Fibroblast of the aortic adventitia (primary cell): ENCODE measurements at regions not wholly inside any gene's neighbourhood (a gene's known extent, or its start where the extent isn't known, plus 50 kb on each side); places are given as distances from the start of the nearest gene placed in this dataset.
"Not testable (repeated sequence)": the region's sequence is repeated elsewhere in the genome, so short reads cannot be mapped to it uniquely, and the experiment has no call there.

Experiments used
- DNase-seq: peaks from one replicate; pipeline ENCODE4 v3.0.0-alpha.2; 2010; ENCODE audit warnings: low read depth
- H3K4me3 ChIP-seq: 2 replicates; pipeline ENCODE4 v1.5.1; 2011; ENCODE audit warnings: low read depth, mild to moderate bottlenecking, control low read depth, low read length, moderate library complexity
- CTCF ChIP-seq: IDR thresholded peaks from 2 replicates; pipeline ENCODE4 v1.5.1; 2011; ENCODE audit warnings: mild to moderate bottlenecking, low read length, control low read depth, inconsistent platforms; ENCODE audit not compliant: insufficient read depth

- no peak for DNase-seq
Measured at GRCh38 chr7:131826960-131827359, 270.5 kb upstream of the PODXL start.

GRCh38 chr7:131823961-131824440 lies 267.6 kb upstream of the PODXL start:
- H3K4me3 ChIP-seq, DNase-seq: not testable (repeated sequence)

More at GRCh38 chr7:131826960-131827359, 270.5 kb upstream of the PODXL start:
- no peak overlapping the region for H3K4me3 ChIP-seq
- TF ChIP-seq CTCF: no peak

GRCh38 chr7:131819891-131820290 lies 263.5 kb upstream of the PODXL start:
- H3K4me3 ChIP-seq: no peak overlapping the region
- TF ChIP-seq CTCF: no peak
- DNase-seq: no peak

GRCh38 chr7:131816391-131817007 lies 260.1 kb upstream of the PODXL start:
- DNase-seq: no peak
- no peak overlapping the region for H3K4me3 ChIP-seq
- no peak for TF ChIP-seq CTCF

- H3K4me3 ChIP-seq: no peak overlapping the region
- TF ChIP-seq CTCF: no peak
- DNase-seq: no peak
Measured at GRCh38 chr7:131808736-131809135, 252.3 kb upstream of the PODXL start.

GRCh38 chr7:131808156-131808555 lies 251.7 kb upstream of the PODXL start:
- not testable (repeated sequence) for H3K4me3 ChIP-seq, DNase-seq

- DNase-seq: no peak
- no peak overlapping the region for H3K4me3 ChIP-seq
- TF ChIP-seq CTCF: no peak
Measured at GRCh38 chr7:131803816-131804215, 247.4 kb upstream of the PODXL start.

GRCh38 chr7:131802195-131802864 lies 245.9 kb upstream of the PODXL start:
- H3K4me3 ChIP-seq: no peak overlapping the region
- TF ChIP-seq CTCF: no peak
- no peak for DNase-seq
